HG02840 (cell line): ENCODE measurements at regions not wholly inside any gene's neighbourhood (a gene's known extent, or its start where the extent isn't known, plus 50 kb on each side); places are given as distances from the start of the nearest gene placed in this dataset.

Experiments used
- ATAC-seq: cut with Tn5 transposase; IDR thresholded peaks from one replicate; pipeline ENCODE4 v1.9.1; 2021; ENCODE audit warnings: mild to moderate bottlenecking, moderate library complexity, moderate number of reproducible peaks; ENCODE audit not compliant: unreplicated experiment, low FRiP score

DNA sequence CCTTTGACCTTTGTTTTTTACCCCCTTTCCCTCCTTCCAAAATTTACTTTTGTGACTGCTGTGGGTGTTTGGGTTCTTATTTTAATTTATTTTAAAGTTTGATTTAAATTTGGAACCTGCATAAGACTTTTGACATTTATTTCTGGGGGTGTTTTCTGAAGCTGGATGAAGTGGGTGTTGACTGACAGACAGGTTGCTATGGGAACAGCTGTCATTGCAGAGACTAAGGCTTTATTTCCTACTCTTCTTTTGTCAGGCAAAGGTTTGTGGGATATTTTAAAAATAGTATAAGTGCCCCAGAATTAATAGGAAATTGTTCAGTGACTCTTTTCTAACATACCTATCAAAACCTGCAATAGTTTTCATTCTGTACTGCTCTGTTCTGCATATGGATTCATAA lies 290.8 kb upstream of the ESRRG start:
- ATAC-seq: no peak

GRCh38 chr1:217012659-217013058 lies 289.4 kb upstream of the ESRRG start:
- no peak for ATAC-seq

DNA sequence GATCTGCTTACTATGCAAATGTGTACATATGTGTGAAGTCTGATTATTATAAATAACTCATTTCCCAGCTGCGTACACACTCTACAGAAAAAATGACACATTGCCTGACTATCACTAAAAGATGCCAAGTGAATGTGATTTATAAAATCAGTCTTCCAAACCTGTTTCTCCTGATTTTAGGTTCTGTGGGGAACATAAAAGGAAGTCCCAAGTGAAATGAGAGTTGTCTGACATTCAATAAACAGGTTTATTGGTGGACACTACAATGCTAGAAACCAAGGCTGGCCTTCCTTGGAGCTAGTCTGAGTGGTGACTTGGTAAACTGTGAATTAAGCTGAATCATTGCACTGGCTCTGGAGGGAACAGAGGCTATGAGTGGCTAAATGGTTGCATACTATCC lies 287.9 kb upstream of the ESRRG start:
- ATAC-seq: no peak

DNA sequence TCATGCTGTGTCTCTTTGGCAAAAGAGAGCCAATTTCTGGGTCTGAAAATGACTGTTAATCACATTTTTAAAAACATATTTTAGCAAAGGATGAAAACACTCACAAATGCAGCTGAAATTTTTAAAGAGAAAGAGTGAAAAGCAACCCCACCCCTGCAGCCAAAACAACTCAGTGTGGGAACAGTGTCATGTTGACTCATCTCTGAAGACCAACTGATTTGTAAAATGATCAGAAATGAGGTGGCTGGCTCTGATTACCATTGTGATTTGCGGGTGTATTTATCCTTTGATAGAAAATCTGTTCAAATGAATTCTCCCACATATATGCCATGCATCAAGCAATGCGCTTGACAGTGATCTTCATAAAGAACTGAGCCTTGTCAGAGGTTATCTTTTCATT lies 287.0 kb upstream of the ESRRG start:
- no peak for ATAC-seq

DNA sequence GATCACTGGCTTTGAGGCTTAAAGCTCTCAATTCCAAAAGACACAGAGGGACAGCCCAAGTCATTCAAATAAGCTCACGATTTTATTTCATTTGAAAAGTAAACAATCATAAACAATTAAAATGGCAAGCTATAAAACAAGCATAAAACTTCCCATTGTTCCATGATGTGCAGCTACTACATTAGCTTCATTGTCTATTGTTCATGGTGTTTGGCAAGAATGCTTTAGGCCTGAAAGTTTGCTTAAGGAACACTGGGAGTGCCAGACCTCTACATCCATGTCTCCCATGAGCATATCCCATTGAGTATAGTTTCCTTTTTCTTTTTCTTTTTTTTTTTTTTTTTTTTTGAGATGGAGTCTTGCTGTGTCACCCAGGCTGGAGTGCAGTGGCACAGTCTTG lies 286.1 kb upstream of the ESRRG start:
- no peak for ATAC-seq

DNA sequence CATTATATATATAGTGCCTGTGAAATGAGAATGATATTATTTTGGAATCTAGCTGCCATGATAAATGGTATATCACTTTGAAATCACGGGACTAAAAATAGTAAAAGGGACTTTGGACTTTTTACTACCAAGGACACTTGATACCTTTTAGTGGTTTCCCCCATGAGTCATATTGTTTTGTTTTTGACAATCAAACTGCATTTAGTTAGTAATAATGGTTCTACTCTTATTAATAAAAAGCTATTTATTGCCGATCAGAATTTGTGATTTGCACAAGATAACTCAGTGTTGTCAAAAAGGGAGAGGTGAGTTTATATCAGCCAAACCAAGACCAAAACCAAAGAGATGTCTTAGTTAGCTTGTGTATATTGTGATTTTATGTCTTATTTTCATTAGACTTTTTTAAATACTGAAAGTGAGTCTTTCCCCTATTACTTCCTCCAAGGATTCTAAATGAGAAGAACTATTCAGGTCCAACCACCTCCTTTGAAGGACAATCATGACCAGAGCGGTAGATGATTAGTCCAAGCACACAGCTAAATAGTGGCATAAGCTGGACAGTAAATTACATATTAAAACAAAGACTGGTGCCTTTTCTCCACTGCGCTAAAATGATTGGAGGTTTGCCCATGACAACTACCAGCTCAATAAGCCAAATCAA lies 281.7 kb upstream of the ESRRG start:
- ATAC-seq: no peak

GRCh38 chr1:217003355-217003754 lies 280.1 kb upstream of the ESRRG start:
- ATAC-seq: no peak

DNA sequence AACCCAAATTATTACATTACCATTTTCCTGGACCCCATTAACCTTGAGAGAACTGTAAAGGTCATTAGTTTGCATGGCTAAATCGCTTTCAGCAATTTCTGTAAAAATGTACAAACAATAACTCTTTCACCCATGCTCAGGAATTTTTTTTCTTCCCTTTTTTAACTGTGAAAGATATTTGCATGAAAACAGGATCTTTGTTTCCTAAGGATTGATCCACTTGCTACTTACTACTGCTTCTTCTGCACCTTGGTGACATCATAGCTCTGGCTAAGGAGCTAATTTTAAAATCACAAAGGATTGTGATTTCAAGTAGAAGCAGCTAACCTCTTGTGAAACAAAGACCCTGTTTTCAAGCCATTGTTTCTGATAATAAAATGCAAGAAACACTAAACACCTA lies 274.6 kb upstream of the ESRRG start:
- no peak for ATAC-seq

GRCh38 chr1:216997069-216997468 lies 273.8 kb upstream of the ESRRG start:
- ATAC-seq: no peak

- no peak for ATAC-seq
These were observed 261.3 kb upstream of the ESRRG start for GRCh38 chr1:216984536-216984935.

GRCh38 chr1:216983823-216984222 lies 260.6 kb upstream of the ESRRG start:
- ATAC-seq: no peak

DNA sequence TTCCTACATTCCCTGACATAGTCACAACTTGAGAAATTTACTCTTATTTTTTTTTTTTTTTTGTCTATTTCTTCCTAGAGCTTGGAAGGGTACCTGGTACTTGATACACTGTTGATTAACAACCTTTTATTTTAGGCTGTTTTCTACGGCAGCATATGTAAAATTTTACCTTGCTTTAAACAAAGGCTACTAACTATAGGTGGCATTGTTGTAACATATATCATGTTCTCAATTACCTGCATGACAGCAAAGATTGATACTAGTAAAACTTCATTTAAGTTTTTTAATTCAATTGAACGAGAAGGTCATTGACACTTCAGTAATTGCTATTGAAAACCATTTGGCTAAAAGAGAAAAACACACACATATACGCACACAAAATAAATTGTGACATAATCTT lies 238.3 kb upstream of the ESRRG start:
- ATAC-seq: no peak

- ATAC-seq: no peak
These were observed 237.5 kb upstream of the ESRRG start for GRCh38 chr1:216960716-216961115.

- no peak for ATAC-seq
These were observed 235.3 kb upstream of the ESRRG start for GRCh38 chr1:216958569-216958968.

GRCh38 chr1:216953495-216953894 lies 230.3 kb upstream of the ESRRG start:
- ATAC-seq: no peak

DNA sequence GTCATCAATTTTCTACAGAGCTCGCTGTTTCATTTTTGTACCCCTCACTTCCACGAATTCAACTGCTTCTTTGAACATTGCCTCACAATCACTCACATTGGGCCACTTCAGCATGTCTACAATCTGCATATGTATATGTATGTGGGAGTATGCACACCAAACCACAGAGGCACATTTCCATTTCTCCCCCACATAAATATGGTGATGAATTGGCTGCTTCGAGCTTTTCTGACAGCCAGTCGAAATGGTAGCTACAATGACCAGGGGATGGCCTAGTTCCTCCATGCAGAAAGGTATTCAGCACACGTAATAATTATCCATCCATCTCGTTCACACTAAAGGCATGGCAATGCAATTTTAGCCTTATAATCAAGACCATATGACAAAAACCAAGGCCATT lies 229.6 kb upstream of the ESRRG start:
- ATAC-seq: no peak

DNA sequence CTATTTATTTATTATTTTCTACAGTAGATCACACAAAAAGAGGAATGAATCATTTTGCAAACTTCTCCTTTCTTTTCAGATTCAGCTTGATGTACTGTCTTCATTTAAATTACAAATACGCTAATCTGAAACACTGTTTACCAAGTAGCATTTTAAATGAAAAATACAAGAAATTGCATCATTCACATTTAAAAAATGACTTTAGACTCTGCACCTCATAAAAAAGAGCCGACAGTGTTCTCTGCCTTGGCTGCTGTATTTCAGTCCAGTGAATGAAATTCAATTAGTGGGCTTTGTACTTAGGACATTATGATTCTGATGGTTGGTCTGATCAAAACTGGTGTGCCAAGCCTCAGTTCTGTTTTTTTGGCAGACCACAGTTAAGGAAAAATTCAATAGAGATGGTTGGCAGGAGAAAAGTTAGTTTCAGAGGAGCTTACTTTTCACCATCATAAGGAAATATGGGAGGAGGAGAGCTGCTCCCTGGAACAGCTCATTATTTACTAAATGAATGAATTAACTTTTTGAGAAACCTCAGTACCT lies 222.4 kb upstream of the ESRRG start:
- ATAC-seq: no peak

DNA sequence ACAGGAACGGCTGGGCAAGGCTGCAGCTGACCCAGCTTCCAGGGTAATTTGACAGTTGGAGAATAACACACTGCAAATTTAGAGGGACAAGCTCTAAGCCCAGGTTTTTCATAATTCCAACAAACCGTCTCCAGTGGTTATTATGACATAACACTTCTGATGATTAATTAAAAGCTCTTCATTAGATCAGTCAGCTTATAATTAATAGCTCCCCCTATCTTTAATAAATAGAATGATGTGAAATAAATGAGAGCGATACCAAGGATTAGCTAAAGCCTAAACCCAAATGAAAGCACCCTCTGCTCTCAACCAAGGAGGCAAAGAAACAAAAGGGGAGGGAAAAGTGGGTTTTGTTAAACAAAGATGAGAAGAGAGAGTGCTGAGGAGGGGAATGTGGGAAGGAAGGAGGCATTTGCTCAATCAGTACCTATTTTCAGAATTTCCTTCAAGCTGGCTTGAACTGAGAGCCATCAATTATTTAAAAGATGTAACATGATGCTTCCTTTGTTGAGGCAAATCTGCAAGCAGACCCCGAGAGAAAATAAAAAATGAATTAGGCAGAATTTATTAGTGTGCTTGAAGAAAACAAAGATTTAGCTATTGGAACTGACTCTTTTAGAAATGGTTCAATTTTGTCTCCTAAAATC lies 221.8 kb upstream of the ESRRG start:
- ATAC-seq: no peak

- ATAC-seq: no peak
These were observed 214.3 kb upstream of the ESRRG start for GRCh38 chr1:216937491-216937890.

DNA sequence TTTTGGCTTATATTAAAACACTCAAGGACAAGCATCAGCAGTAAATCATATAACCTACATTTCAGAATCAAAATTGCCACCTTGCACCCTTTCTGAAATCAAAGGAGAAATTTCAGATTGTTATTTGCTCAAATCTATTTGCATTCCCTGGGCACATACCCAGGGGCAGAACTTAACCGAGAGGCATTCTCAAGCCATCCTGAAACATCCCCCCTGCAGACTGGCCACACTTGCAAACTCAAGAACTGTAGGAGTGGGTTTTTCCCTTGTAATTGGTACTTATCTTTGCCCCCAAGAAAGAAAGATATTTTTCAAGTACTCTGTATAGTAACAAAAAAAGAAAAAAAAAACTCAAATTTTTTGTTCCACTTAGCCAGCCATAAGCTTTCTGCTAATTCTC lies 213.6 kb upstream of the ESRRG start:
- ATAC-seq: no peak

DNA sequence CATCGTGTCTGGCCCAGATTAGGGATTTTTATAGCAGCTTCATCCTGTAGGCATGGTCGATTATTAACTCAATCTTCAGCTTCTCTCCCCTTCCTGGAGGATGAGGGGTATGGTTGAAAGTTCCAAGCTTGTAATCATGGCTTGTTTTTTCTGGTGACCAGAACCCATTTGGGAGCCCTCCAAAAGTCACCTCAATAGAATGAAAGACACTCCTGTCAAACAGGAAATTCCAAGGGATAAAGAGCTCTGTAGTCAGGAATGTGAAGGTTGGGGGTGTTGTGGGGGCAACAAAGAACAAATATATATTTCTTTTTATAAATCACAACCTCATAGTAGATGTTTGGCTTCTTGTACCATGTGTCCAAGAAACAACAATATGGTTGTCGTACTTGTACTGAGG lies 212.7 kb upstream of the ESRRG start:
- no peak for ATAC-seq

DNA sequence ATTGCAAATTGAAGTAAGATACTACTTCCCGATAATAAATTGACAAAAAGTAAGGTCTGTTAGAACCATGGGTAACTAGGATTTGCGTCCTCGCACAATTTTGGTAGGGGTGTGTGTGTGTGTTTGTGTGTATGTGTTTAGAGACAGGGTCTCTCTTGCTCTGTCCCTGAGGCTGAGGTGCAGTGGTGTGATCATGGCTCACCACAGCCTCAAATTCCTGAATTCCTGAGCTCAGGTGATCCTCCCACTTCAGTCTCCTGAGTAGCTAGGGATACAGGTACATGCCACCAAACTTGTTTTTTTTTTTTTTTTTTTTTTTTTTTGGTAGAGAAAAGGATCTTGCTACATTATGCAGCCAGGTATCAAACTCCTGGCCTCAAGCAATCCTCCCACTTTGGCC lies 209.2 kb upstream of the ESRRG start:
- ATAC-seq: no peak
